ENCODE measurements at regions not wholly inside any gene's neighbourhood (a gene's known extent, or its start where the extent isn't known, plus 50 kb on each side); places are given as distances from the start of the nearest gene placed in this dataset.
"Not testable (repeated sequence)": the region's sequence is repeated elsewhere in the genome, so short reads cannot be mapped to it uniquely, and the experiment has no call there.

DNA sequence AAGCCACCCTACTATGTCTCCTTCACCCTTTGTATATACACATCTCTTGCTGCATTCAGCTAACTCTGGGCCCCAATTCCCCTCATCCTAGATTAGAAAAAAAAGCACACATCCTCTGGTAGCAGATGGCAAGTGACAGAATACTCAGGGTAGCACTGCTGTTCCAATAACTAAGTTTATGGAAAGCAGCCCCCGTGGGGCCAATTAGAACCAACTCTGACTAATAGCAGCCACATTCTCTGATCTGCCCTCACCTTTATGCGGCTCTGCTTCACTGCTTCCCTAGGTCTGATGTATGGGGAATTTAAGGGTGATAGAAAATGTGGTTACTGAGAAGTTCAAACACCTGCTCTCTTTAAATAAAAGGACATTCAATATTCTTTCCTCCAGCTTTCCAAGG, 74.9 kb upstream of the SETMAR start:
- no peak for DNase-seq

DNA sequence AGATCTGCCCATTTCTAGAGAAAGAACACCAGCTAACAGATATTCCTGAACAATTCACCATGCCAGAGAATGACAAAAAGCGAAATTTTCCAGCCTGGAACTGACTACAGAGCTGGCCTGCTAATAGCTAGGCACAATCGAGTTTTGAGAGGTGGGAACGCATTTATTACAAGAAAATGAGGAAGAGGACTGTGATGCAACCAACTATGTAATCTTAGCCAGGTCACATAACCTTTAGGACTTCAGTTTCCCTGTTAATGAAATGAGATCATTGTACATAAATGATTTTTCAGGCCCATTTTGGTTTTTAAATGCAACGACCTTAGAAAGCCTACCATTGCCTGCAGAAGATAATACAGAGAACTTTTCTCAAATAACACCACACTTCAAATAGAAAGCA, 72.1 kb upstream of the SETMAR start:
- no peak for DNase-seq

DNA sequence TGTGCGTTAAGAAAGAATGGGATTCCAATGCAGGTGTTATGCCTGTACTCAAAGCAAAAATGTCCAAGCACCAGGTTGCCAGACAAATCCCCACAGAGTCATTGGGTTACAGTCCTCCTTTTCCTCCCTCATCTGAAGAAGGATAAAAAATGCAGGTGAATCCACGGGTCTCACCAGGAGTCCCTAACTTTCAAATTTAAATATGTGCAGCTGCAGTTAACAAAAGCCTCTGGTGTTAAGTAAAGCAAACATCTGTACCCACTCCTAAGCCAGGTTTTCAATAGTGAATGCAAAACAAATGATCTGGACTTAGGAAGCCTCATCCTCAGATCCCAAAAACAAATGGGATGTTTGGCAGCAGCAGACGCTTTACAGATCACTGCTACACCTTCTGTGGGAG, 70.4 kb upstream of the SETMAR start:
- DNase-seq = no peak

DNA sequence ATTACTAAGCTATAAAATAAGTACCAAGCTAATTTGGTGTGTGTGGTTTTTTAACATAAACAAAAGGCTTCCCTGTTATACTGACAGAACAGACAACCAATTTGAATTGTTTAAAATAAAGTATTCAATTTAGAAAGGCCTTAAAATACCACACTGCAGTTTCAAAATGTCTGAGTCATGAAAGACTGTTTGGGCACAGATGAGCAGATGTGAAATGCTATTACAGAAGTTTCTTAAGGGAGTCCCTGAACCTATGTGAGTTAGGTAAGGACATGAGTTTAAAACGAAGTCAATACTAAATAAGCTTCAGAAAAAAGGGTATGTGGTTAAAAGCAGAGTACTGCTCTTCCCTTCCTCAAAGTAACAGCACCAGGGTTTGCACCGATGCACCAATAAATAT, 69.7 kb upstream of the SETMAR start:
- no peak for DNase-seq

DNA sequence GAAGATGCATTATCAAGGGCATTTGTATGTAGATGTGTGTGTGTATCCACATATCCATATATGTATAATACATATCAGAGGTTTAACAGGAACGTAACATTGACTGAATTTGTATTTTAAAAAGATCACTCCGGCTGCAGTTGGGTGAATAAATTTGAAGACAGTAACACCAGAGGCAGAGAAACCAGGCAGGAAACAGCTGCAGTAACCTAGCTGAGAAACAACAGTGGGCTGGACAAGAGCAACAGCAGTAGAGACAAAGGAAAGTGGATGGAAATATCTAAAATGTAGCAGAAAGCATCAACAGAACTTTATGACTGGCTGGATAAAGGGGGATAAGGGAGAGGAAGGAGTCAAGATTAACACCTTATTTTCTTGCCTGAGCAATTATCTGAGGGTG, 68.3 kb upstream of the SETMAR start:
- no peak for DNase-seq

DNA sequence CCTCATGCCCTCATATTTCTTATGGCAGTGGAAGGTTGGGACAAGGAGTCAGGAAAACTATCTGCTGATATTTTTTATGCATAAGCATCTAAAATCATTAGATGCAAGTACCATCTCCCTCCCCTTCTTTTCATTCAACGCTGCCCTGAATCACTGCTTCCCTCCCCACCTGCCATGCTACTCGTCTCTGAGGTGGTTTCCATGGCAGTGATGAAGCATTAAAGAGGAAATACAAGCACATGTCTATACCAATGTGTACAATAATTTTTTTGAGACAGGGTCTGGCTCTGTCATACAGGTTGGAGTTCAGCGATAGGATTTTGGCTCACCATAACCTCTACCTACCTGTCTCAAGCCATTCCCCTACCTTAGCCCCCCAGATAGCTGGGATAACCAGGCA, 67.5 kb upstream of the SETMAR start:
- no peak for DNase-seq

DNA sequence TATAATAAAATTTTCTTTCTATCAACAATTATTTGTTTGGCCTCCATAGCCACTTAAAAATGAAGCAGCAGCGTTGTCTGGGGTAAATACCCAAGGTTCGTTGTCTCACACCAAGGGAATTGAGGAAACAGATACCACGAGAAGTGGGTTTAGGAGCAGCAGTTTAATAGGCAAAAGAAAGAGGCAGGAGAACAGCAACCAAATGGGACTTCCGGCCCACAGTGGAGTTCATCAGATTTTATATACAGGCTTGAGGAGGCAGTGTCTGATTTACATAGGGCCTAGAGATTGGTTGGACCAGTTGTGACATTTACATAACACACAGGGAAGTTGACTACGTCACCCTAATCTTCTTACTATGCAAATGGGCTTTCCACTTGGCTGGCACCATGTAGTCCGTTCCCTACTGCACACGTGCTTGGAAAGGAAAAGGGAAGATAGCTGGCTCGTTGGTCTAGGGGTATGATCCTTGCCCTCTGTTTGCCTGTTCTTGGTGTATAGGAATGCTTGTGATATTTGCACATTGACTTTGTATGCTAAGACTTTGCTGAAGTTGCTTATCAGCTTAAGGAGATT, 61.5 kb upstream of the SETMAR start:
- DNase-seq = no peak

DNA sequence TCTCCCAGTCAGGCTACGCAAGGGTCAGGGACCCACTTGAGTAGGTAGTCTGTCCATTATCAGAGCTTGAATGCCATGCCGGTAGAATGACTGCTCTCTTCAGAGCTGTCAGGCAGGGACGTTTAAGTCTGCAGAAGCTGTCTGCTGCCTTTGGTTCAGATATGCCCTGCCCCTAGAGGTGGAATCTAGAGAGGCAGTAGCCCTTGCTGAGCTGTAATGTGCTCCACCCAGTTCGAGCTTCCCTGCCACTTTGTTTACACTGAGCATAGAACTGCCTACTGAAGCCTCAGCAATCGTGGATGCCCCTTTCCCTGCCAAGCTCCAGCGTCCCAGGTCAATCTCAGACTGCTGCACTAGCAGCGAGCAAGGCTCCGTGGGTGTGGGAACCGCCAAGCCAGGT, 57.5 kb upstream of the SETMAR start:
- DNase-seq = no peak

DNA sequence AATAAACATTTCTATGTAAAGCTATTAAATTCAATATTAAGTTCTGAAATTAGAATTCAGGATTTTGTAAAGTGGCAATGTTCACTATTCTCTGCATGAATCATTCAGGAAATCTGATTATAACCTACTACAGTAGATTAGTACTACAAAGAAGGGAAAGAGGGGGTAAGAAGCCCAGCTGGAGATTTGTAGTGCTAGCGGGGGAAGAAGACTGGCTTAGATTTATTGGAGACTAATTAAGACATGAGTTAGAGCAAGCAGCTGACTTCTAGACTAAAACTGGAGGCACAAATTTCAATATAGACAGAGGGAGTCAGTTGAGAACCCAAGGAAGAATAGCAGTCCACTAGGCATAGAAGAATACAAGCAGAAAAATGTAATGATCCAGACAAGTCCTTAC, 55.8 kb upstream of the SETMAR start:
- no peak for DNase-seq

DNA sequence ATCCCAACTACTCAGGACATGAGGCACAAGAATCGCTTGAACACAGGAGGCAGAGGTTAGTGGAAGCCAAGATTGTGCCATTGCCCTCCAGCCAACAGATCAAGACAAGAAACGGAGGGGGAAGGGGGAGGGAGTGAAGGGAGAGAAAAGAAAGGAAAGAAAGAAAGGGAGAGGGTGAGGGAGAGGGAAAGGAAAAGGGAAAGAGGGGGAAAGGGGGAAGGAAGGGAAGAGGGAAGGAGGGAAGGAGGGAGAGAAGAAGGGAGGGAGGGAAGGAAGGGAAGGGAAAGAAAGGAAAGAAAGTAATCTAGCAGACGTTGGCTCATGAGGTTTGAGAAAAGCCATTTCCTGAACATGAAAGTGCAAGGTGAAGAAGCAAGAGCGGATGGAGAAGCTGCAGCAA, 53.1 kb upstream of the SETMAR start:
- no peak for DNase-seq

DNA sequence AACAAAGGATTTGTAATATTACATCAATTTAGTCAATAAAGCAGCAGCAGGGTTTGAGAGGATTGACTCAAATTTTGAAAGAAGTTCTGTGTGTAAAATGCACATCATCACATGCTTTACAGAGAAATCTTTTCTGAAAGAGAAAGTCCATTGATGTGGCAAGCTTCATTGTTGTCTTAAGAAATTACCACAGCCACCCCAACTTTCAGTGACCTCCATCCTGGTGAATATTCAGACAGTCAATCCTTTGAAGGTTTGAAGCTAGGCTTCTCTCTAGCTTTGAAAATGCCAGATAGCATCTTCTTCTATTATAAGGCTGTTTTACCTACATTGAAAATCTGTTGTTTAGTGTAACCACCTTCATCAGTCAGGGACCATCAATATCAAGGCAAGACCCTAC, 51.8 kb upstream of the SETMAR start:
- no peak for DNase-seq

DNA sequence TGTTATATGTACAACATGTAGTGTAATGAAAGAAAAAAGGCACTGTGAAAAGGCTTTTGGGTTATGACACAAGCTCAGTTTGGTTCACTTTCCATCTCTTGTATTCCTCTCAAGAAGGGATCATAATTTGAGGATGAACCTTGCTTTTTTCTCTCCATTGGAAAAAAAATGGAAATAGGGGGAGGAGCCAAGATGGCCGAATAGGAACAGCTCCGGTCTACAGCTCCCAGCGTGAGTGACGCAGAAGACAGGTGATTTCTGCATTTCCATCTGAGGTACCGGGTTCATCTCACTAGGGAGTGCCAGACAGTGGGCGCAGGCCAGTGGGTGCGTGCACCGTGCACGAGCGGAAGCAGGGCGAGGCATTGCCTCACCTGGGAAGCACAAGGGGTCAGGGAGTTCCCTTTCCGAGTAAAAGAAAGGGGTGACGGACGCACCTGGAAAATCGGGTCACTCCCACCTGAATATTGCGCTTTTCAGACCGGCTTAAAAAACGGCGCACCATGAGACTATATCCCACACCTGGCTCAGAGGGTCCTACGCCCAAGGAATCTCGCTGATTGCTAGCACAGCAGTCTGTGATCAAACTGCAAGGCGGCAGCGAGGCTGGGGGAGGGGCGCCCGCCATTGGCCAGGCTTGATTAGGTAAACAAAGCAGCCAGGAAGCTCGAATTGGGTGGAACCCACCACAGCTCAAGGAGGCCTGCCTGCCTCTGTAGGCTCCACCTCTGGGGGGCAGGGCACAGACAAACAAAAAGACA, 49.9 kb upstream of the SETMAR start:
- DNase-seq = not testable (repeated sequence)

Data from CD4-positive, alpha-beta T cell treated with Interleukin-17A for 1 hour (primary cell).